ENCODE measurements at regions not wholly inside any gene's neighbourhood (a gene's known extent, or its start where the extent isn't known, plus 50 kb on each side); places are given as distances from the start of the nearest gene placed in this dataset.
"Not testable (repeated sequence)": the region's sequence is repeated elsewhere in the genome, so short reads cannot be mapped to it uniquely, and the experiment has no call there.

GRCh38 chr18:71036783-71037182 is 747.9 kb downstream of the SOCS6 start:
- no peak for DNase-seq

GRCh38 chr18:71031296-71032191 is 742.7 kb downstream of the SOCS6 start:
- not testable (repeated sequence) for DNase-seq

- DNase-seq = not testable (repeated sequence)
Measured at GRCh38 chr18:71030085-71030484, 741.2 kb downstream of the SOCS6 start.

- no peak for DNase-seq
Measured at GRCh38 chr18:71028285-71028762, 739.5 kb downstream of the SOCS6 start.

- DNase-seq = no peak
Measured at GRCh38 chr18:71027531-71027930, 738.7 kb downstream of the SOCS6 start.

- no peak for DNase-seq
Measured at GRCh38 chr18:71025505-71026225, 736.8 kb downstream of the SOCS6 start.

- no peak for DNase-seq
Measured at GRCh38 chr18:71022389-71022788, 733.5 kb downstream of the SOCS6 start.

GRCh38 chr18:71021030-71021362 is 732.2 kb downstream of the SOCS6 start:
- no peak for DNase-seq

GRCh38 chr18:71020342-71021029 is 731.6 kb downstream of the SOCS6 start:
- DNase-seq = no peak

- DNase-seq = no peak
Measured at GRCh38 chr18:71018816-71019215, 730.0 kb downstream of the SOCS6 start.

GRCh38 chr18:71012789-71013188 is 723.9 kb downstream of the SOCS6 start:
- no peak for DNase-seq

GRCh38 chr18:71011389-71011788 is 722.5 kb downstream of the SOCS6 start:
- no peak for DNase-seq

GRCh38 chr18:71008257-71008656 is 719.4 kb downstream of the SOCS6 start:
- DNase-seq = no peak

GRCh38 chr18:71001597-71001996 is 712.8 kb downstream of the SOCS6 start:
- DNase-seq = no peak

GRCh38 chr18:70998490-70998889 is 709.6 kb downstream of the SOCS6 start:
- no peak for DNase-seq

- DNase-seq = no peak
Measured at GRCh38 chr18:70994116-70994515, 705.3 kb downstream of the SOCS6 start.

- DNase-seq = no peak
Measured at GRCh38 chr18:70991577-70991976, 702.7 kb downstream of the SOCS6 start.

- no peak for DNase-seq
Measured at GRCh38 chr18:70985948-70986347, 697.1 kb downstream of the SOCS6 start.

- no peak for DNase-seq
Measured at GRCh38 chr18:70982292-70982691, 693.4 kb downstream of the SOCS6 start.

GRCh38 chr18:70981400-70982140 is 692.7 kb downstream of the SOCS6 start:
- no peak for DNase-seq

GRCh38 chr18:70973626-70974025 is 684.8 kb downstream of the SOCS6 start:
- no peak for DNase-seq

GRCh38 chr18:70966419-70966818 is 677.6 kb downstream of the SOCS6 start:
- no peak for DNase-seq

- DNase-seq = no peak
Measured at GRCh38 chr18:70961939-70962338, 673.1 kb downstream of the SOCS6 start.
